VCaP (cell line): ENCODE measurements at regions not wholly inside any gene's neighbourhood (a gene's known extent, or its start where the extent isn't known, plus 50 kb on each side); places are given as distances from the start of the nearest gene placed in this dataset.
"Not testable (repeated sequence)": the region's sequence is repeated elsewhere in the genome, so short reads cannot be mapped to it uniquely, and the experiment has no call there.

Source experiments
- H3K27ac ChIP-seq: fragments of 450-650 bp; 2 replicates; pipeline ENCODE4 v1.5.1; 2017

DNA sequence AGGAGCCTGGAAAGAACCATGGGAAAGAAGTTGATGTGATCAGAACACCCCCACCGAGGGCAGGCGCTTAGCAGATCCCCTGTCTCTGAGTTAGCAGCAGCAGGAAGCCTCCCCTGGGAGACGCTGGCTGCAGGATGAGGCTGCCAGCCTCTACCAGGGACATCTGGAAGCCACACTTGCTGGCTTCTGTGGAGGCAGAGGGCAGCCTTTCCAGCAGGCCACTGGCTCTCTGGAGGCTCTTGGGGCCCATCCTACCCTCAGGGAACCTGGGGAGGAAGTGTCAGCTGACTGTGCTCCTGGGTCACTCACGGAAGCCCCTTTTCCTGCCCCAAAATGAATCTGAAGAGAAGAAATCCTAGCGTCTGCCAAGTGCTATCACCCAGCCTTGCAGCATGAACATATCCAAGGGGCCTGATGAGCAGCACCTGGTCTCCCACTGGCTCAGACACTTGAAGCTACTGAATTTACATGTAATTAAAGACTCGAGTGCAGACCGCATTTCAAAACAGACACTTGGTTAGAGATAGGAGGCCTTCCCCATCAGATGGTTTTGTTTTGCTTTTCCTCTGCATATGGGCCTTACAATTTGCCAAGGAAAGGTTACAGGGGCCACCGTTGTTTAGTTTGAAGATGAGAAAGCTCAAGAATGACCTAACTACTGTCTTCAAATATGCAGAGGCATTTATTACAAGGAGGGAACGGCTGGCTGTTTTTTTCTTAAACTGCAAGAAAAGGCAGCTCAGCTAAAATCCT, 142.1 kb downstream of the BCL2L11 start:
- not testable (repeated sequence) for H3K27ac ChIP-seq

DNA sequence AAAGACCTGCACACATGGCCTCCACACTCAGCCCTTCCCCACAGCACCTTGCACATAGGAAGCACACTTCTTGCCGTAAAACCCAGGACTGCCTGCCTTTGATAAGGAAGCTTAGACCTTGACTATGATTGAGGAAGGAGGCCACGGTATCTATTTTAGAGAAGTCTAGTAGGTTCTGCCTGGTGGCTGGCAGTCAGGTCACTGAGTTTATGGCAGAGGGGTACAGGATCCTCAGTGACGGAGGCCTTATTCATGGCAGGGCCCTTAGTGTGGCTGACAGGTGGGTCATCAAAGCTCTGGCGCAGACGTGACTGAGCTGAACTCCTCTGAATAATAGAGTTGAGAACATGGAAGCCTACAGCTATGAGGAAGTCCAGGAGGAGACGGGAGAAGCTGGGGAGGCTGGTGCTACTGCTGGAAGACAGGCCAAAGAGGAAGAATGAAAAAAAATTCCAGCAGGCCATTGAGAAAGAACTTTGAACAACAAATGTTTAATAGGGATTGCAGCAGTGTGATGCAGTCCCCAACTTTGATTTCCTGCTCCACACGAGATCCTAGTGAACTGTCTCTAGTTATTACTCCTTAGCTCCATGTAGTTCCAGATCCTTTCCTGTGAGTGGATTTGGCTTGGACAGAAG, 142.8 kb downstream of the BCL2L11 start:
- not testable (repeated sequence) for H3K27ac ChIP-seq

DNA sequence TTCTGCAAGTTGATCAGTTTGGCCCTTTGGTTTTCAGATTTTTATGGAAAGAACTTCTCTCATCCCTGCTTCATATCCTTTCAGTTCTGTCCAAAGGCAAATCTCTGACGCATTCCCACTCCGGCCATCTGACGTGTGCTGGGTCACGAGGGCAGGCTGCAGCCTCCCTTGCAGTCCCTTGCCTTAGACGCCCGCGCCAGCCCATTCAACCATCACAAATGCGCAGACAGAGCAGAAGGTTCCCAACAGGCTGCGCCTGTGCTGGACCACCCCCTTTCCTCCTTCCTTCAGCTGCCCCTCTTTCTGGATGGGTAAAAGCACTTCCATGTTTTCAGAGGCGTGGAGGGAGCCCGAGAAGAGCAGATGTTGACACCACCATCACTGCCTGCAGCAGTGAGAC, 144.2 kb downstream of the BCL2L11 start:
- not testable (repeated sequence) for H3K27ac ChIP-seq

- H3K27ac ChIP-seq = not testable (repeated sequence)
Measured at GRCh38 chr2:111266556-111266955, 145.8 kb downstream of the BCL2L11 start.

DNA sequence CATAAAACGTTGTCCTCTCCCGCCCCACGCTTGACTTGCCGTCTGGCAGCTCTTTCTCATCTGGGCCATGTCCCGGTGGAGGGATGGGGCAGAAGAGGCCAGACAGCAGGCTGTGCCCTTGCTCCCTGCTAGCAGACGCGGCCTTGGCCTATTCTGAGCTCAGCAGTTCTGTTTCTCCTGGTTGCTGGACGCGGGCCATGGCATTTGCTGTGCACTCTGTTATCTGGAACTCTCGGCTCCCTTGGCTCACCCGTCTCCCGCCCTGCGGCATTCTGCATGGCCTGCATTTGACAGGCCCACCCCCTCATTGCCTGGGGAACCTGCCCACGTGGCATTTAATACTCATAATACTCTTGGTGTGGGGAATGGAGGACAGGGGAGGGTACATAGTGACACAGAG, 146.3 kb downstream of the BCL2L11 start:
- not testable (repeated sequence) for H3K27ac ChIP-seq

DNA sequence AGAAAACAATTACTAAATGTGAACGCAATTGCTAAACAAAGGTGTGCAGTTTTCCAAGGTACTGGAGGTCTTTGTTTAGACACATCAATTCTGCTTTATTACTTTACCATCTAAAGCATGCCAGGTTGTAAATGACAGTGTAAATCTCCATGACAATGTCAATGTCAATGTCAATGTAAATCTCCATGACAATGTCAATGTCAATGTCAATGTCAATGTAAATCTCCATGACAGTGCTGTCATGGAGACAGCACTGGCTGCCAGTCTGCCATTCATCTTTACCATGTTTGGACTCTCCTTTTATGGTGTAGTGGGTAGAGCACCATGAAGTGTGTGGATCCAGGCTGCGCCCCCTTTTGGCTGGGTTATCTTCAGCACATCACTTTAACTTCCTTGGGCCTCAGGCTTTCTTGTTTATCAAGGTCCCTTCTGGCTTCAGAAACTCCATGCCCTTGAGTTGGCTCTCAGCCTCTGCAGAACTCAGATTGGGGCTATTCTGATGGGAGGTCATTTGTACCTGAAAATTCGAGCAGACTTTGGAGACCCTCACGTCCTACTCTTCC, 149.1 kb downstream of the BCL2L11 start:
- not testable (repeated sequence) for H3K27ac ChIP-seq

GRCh38 chr2:111270569-111270968, 149.9 kb downstream of the BCL2L11 start:
- not testable (repeated sequence) for H3K27ac ChIP-seq

DNA sequence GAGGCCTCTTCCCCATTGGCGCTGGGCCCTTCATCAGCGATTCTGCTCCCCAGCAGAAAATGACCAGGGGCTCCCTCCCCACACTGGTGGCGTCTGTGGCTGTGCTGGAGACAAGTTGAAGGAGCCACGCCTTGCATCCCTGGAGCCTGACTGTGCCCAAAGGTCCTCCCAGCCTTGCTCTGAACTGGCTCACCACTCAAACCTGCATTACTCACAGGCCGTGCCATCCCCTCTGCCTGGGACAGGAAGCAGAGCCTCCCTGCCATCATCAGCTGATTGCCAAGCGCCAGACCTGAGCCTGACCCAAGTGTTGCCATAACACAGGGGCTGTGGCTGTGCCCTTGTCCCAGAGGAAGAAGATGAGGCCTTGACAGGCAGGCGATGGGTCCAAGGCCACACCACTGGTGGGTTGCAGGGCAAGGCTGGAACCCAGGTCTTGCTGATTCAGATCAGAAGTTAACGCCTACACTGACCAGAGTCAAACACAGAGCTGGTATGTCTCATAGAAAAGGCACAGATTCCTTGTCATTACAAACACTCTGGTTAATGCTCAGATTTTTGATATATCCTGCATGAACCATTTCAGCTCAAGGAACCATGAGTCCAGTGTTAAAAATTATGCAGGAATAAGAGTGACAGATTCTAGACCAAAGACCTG, 151.1 kb downstream of the BCL2L11 start:
- not testable (repeated sequence) for H3K27ac ChIP-seq

- H3K27ac ChIP-seq = not testable (repeated sequence)
Measured at GRCh38 chr2:111273007-111273406, 152.3 kb downstream of the BCL2L11 start.

DNA sequence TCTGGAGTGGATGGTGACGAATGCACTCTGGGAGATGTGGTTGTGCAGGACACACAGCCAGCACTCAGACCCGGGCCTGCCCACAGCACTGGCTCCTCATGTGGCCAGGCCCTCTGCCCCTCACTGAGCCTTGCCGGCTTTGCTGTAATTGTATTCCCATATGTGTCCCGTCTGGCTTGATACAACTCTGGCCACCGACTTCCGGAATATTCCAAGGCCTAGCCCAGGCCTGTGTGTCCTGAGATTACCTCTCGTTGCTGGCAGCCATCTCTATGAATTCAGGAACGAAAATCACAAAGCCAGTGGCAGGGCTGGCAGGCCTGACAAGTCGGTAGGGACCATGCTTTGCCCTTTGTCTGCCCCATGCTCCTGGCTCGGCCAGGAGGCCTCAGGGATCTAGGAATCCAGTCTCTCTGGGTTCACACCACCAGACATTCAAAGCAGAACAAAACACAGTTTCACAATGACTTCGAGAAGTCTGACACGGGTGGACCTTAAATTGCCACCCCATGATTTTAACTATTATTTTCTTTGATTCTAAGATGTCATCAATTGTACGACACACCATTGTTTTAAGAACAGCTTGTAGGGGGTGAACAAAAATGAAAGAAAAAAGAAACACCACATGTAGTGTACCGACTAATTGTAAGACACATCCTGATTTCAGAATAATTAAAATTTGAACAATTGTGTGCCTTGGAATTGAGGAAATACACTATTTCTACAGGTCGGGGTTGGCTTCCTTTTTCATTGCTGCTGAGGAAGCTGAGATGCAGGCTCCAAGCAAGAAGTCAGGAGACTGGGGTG, 154.5 kb downstream of the BCL2L11 start:
- H3K27ac ChIP-seq = not testable (repeated sequence)

DNA sequence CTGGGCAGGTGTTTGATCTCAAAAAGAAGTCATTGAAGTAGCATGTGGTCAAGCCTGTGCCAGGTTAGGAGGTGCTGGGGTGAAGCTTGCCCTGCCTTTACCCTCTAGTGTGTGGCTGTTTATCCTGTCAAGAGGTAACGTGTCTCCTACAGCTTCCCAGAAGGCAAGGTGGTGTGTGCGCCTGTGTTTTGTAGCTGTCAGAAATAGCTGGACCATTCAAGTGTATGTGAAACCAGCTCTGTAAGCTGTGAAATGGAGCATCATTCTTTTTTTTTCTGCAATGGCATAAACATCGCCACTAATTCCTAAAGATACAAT, 155.1 kb downstream of the BCL2L11 start:
- H3K27ac ChIP-seq = not testable (repeated sequence)

- not testable (repeated sequence) for H3K27ac ChIP-seq
Measured at GRCh38 chr2:111278133-111278532, 157.4 kb downstream of the BCL2L11 start.

DNA sequence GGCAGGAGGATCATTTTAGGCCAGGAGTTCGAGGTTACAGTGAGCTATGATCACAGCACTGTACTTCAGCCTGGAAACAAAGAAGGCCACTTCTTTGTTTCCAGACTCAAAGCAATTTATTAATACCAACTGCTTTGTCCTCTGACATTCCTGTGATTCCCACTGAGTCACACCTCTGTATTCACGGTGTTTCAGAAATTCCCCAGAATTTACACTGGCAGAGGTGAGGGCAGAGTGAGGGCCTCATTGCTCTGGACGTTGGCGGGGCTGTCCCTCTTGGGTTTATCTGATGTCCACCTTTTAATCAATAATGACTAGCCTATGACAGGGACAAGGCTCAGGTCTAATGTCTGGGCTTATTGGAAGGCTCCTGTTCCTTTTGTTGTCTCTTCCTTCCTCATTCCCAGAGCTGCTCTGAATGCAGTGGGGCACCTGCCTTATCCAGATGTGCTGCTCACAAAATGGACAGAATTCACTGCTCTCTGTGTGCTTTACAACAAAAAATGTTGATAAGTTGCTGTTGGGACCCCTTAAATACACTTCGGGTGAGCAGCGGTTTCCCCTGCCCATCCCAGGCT, 160.1 kb downstream of the BCL2L11 start:
- not testable (repeated sequence) for H3K27ac ChIP-seq

GRCh38 chr2:111282162-111282561, 161.4 kb downstream of the BCL2L11 start:
- not testable (repeated sequence) for H3K27ac ChIP-seq

DNA sequence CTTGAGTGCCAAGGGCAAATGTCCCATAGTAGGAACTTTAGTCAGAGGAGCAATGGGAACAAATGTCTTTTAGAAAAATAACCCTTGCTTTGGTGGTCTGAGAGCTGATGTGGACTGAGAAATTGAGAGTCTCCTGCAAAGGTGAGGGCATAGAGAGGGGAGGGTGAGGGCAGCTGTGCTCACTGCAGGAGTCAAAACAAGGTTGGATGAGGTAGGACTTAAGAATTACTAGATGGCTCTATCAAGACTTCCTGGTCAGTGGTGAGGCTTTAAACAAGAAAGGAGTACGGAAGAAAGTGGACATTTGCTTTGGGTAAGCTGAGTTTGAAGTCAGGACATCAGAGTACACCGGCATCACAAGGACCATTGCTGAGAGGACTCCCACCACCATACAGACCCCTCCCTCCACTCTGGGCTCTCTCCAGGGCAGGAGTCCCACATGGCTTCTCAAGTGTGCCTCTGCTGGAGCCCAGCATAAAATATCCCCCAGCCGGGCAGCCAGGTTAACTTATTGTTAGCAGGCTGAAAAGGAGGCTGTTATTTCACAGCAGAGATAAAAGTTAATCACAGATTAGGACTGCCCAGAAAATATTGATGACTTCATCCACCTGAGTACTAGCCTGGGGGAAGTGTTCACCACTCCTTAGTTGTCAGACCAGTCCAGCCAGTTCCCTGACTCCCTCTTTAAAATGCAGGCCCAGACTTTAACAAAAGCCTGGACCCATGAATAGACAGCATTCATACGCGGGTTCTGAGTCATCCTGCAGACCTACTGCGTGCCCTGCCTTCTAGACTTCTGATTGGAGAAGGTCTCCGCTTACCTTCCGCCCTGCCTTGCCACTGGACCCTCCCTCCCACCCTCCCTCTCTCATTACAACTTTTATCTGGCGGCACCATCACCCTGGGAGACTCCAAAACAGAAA, 167.2 kb downstream of the BCL2L11 start:
- not testable (repeated sequence) for H3K27ac ChIP-seq

DNA sequence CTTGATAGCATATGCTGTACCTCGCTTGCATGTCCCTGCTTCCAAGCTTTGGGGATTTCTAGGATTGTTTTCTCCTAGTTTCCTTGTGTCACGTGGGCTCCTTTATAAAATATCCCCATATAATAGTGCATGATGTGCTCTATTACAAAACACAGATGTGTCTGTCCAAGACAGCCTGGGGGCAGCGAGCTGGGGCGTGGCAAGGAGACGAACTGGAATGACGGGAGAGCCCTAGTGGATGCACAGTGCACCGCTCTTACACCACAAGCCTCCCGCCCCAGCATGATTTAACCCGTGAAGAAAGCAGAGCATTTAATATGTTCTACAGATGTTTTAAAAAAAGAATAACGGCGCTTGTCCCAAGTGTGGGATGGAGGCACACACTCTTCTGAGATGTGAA, 169.7 kb downstream of the BCL2L11 start:
- not testable (repeated sequence) for H3K27ac ChIP-seq

DNA sequence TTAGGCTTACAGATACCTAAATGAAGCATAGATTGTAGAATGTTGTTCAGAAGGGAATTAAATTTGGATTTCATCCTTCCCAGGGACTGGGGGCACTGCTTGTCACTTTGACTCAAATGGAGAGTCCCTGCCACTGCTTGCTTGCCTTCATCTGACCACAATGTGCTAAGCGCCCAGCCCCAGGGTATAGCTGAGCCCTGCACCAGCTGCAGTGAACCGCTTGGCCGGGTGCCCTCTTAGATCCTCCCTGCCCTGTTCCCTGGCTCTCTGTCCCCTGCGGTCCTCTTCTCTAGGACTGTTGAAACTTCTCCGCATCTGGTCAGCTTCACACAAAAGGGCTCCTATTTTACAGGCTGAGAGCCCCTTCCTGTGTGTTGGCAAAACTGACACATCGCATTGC, 170.9 kb downstream of the BCL2L11 start:
- not testable (repeated sequence) for H3K27ac ChIP-seq

DNA sequence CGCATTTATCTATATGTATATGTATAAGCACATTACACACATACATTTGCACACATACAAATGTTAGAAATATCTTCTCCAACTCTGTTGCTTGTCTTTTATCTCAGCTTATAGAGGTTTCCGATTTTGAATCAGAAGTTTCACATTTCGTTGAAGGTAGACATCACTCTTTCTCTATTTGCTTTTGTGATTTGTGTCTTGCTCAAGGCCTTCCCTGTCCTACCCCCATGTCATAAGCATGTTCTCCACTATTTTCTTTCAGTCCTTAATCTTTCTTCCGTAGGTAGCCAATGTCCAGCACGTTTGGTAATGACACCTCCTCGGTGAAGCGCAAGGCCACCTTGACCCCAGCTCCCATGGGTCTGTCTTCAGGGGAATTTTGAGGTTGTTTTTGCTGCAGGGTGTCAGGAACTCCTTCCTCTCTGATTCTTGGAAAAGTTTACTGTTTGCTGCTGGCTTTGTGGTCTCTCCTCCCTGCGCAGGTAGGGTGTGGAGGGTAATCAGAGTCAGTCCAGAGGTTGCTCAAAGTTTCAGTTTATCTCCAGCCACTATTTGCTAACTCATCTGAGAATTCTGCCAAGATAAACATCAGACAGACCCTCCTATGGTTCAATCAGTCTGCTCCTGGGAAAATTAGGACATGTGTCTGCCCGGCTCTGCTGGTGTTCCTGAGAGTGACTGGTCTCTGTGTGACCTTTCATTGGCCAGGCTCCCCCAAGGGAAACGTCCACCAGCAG, 171.7 kb downstream of the BCL2L11 start:
- H3K27ac ChIP-seq = not testable (repeated sequence)

- H3K27ac ChIP-seq = not testable (repeated sequence)
Measured at GRCh38 chr2:111294699-111295098, 174.0 kb downstream of the BCL2L11 start.
